SK-N-MC (cell line): ENCODE measurements at regions not wholly inside any gene's neighbourhood (a gene's known extent, or its start where the extent isn't known, plus 50 kb on each side); places are given as distances from the start of the nearest gene placed in this dataset.

Source experiments
- EZH2 ChIP-seq: fragments of 200-600 bp; sonication (generic); IDR thresholded peaks from one replicate; pipeline ENCODE4 v1.6.1; 2017; ENCODE audit warnings: antibody characterized with exemption
- FOXP2 ChIP-seq: optimal IDR thresholded peaks from 2 replicates; pipeline ENCODE3; 2011; ENCODE audit warnings: mild to moderate bottlenecking, moderate library complexity; ENCODE audit not compliant: insufficient read depth; ENCODE audit errors: extremely low read length, control extremely low read depth
- POLR2AphosphoS5 ChIP-seq: IDR thresholded peaks from 2 replicates; pipeline ENCODE4 v1.6.1; 2012; ENCODE audit warnings: mild to moderate bottlenecking, low read depth, low read length, borderline replicate concordance

- TF ChIP-seq POLR2AphosphoS5 (no peak), EZH2 (no peak), FOXP2 (no peak)
These were observed 523.4 kb upstream of the CDH4 start for GRCh38 chr20:60728705-60729104.
